ENCODE measurements at regions not wholly inside any gene's neighbourhood (a gene's known extent, or its start where the extent isn't known, plus 50 kb on each side); places are given as distances from the start of the nearest gene placed in this dataset.

GRCh38 chr16:74190292-74190691 is 106.3 kb upstream of the PSMD7 start:
- DNase-seq = no peak
- no peak for ATAC-seq
- H3K4me3 ChIP-seq = no peak overlapping the region
- TF ChIP-seq, protein P1, sequence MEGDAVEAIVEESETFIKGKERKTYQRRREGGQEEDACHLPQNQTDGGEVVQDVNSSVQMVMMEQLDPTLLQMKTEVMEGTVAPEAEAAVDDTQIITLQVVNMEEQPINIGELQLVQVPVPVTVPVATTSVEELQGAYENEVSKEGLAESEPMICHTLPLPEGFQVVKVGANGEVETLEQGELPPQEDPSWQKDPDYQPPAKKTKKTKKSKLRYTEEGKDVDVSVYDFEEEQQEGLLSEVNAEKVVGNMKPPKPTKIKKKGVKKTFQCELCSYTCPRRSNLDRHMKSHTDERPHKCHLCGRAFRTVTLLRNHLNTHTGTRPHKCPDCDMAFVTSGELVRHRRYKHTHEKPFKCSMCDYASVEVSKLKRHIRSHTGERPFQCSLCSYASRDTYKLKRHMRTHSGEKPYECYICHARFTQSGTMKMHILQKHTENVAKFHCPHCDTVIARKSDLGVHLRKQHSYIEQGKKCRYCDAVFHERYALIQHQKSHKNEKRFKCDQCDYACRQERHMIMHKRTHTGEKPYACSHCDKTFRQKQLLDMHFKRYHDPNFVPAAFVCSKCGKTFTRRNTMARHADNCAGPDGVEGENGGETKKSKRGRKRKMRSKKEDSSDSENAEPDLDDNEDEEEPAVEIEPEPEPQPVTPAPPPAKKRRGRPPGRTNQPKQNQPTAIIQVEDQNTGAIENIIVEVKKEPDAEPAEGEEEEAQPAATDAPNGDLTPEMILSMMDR (IDR thresholded peaks at IDR 0.05) = no peak
- intact Hi-C loops (cut with DNase I, micrococcal nuclease) = no loop called here
- H3K36me3 ChIP-seq (ENCODE audit: low read depth) = no peaks in the 10 kb centered on the region
- H3K4me1 ChIP-seq (ENCODE audit: low read depth) = no peaks in the 10 kb centered on the region
- H3K9me3 ChIP-seq = no peaks in the 10 kb centered on the region

- no peak overlapping the region for H3K4me3 ChIP-seq
- H3K36me3 ChIP-seq (ENCODE audit: low read depth) = no peaks in the 10 kb centered on the region
- TF ChIP-seq, protein P1 (IDR thresholded peaks at IDR 0.05) = no peak
- H3K4me1 ChIP-seq (ENCODE audit: low read depth) = no peaks in the 10 kb centered on the region
- no peak for ATAC-seq
- intact Hi-C loops (cut with DNase I, micrococcal nuclease) = no loop called here
- DNase-seq = no peak
- no peaks in the 10 kb centered on the region for H3K9me3 ChIP-seq
These were observed 107.8 kb upstream of the PSMD7 start for GRCh38 chr16:74188856-74189255.

- DNase-seq (no peak), ATAC-seq (no peak)
- Histone ChIP-seq H3K36me3 (ENCODE audit: low read depth) (no peaks in the 10 kb centered on the region), H3K4me1 (ENCODE audit: low read depth) (no peaks in the 10 kb centered on the region), H3K4me3 (no peak overlapping the region), H3K9me3 (no peaks in the 10 kb centered on the region)
- intact Hi-C loops (cut with DNase I, micrococcal nuclease) = no loop called here
- TF ChIP-seq, protein P1 (IDR thresholded peaks at IDR 0.05) = no peak
These were observed 110.0 kb upstream of the PSMD7 start for GRCh38 chr16:74186561-74186971.

DNA sequence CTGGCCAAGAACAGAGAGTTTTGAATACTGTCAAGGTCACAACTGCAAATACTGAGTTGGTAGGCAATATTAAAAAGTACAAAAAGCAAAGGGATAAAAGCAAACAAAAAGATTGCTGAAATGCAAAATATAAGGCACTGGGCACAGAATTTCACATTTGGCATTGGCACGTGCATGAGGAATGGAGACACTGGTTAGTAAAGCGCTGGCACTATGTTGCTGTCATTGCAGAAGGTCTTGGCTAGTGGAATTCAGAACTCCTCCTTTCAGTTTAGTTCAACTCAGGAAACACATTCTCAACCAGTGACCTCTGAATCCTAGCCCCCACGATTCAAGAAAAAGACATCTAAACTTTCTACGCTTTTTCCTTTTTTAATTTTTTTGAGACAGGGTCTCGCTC is 111.8 kb upstream of the PSMD7 start:
- no peak for ATAC-seq
- no peak overlapping the region for H3K4me3 ChIP-seq
- DNase-seq = no peak
- H3K4me1 ChIP-seq (ENCODE audit: low read depth) = no peaks in the 10 kb centered on the region
- H3K36me3 ChIP-seq (ENCODE audit: low read depth) = no peaks in the 10 kb centered on the region
- intact Hi-C loops (cut with DNase I, micrococcal nuclease) = no loop called here
- TF ChIP-seq, protein P1 (IDR thresholded peaks at IDR 0.05) = no peak
- no peaks in the 10 kb centered on the region for H3K9me3 ChIP-seq

DNA sequence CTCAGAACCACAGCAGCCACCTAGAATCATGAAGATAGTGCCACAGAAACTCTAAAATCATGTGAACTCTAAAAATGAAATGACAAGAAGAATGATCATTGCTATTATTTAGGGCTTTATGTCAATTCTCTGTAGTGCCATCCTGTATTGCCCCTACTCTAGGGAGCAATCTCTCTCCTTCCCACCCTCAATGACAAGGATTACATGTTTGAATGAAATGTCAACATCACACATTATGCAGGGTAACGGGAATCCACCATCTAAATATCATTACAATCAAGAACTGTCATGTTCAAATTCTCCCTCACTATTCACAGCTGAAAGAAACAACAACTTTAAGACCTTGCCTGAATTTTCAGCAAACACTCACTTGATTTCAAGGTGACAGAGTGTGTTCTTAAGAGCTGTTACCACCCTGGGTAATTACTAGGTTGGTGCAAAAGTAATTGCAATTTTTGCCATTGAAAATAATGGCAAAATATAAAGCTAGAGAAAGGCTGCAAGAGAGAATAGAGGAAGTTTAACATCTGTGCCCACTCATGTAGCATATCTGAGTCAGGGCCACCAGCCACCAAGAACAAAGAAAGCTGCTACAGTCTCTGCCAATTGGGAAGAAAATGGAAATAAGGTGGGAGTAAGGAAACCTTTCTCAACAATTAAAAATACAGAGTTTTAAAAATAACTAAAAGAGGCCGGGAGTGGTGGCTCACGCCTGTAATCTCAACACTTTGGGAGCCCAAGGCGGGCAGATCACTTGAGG is 112.8 kb upstream of the PSMD7 start:
- TF ChIP-seq, protein P1 (IDR thresholded peaks at IDR 0.05) = no peak

More for the DNA sequence above, 112.8 kb upstream of the PSMD7 start:
- no peak for DNase-seq
- Histone ChIP-seq H3K4me3 (no peak overlapping the region), H3K9me3 (no peaks in the 10 kb centered on the region), H3K4me1 (ENCODE audit: low read depth) (no peaks in the 10 kb centered on the region), H3K36me3 (ENCODE audit: low read depth) (no peaks in the 10 kb centered on the region)
- ATAC-seq = no peak
- intact Hi-C loops (cut with DNase I, micrococcal nuclease) = no loop called here
